ENCODE measurements at regions not wholly inside any gene's neighbourhood (a gene's known extent, or its start where the extent isn't known, plus 50 kb on each side); places are given as distances from the start of the nearest gene placed in this dataset.

DNA sequence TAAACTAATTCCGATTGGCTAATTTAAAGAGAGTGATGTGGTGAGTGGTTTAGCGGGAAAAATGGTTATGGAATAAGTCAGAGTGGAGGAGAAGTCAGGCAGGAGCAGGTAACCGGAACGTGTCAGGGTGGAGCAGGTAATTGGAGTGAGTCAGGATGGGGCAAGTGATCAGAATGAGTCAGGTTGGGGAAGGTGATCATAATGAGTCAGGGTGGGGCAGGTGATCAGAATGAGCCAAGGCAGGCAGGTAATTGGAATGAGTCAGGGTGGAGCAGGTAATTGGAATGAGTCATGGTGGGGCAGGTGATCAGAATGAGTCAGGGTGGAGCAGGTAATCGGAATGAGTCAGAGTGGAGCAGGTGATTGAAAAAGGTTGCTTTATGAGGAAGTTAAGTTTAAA, 101.4 kb downstream of the TMEM167A start (continued):
- TF ChIP-seq, protein P1, sequence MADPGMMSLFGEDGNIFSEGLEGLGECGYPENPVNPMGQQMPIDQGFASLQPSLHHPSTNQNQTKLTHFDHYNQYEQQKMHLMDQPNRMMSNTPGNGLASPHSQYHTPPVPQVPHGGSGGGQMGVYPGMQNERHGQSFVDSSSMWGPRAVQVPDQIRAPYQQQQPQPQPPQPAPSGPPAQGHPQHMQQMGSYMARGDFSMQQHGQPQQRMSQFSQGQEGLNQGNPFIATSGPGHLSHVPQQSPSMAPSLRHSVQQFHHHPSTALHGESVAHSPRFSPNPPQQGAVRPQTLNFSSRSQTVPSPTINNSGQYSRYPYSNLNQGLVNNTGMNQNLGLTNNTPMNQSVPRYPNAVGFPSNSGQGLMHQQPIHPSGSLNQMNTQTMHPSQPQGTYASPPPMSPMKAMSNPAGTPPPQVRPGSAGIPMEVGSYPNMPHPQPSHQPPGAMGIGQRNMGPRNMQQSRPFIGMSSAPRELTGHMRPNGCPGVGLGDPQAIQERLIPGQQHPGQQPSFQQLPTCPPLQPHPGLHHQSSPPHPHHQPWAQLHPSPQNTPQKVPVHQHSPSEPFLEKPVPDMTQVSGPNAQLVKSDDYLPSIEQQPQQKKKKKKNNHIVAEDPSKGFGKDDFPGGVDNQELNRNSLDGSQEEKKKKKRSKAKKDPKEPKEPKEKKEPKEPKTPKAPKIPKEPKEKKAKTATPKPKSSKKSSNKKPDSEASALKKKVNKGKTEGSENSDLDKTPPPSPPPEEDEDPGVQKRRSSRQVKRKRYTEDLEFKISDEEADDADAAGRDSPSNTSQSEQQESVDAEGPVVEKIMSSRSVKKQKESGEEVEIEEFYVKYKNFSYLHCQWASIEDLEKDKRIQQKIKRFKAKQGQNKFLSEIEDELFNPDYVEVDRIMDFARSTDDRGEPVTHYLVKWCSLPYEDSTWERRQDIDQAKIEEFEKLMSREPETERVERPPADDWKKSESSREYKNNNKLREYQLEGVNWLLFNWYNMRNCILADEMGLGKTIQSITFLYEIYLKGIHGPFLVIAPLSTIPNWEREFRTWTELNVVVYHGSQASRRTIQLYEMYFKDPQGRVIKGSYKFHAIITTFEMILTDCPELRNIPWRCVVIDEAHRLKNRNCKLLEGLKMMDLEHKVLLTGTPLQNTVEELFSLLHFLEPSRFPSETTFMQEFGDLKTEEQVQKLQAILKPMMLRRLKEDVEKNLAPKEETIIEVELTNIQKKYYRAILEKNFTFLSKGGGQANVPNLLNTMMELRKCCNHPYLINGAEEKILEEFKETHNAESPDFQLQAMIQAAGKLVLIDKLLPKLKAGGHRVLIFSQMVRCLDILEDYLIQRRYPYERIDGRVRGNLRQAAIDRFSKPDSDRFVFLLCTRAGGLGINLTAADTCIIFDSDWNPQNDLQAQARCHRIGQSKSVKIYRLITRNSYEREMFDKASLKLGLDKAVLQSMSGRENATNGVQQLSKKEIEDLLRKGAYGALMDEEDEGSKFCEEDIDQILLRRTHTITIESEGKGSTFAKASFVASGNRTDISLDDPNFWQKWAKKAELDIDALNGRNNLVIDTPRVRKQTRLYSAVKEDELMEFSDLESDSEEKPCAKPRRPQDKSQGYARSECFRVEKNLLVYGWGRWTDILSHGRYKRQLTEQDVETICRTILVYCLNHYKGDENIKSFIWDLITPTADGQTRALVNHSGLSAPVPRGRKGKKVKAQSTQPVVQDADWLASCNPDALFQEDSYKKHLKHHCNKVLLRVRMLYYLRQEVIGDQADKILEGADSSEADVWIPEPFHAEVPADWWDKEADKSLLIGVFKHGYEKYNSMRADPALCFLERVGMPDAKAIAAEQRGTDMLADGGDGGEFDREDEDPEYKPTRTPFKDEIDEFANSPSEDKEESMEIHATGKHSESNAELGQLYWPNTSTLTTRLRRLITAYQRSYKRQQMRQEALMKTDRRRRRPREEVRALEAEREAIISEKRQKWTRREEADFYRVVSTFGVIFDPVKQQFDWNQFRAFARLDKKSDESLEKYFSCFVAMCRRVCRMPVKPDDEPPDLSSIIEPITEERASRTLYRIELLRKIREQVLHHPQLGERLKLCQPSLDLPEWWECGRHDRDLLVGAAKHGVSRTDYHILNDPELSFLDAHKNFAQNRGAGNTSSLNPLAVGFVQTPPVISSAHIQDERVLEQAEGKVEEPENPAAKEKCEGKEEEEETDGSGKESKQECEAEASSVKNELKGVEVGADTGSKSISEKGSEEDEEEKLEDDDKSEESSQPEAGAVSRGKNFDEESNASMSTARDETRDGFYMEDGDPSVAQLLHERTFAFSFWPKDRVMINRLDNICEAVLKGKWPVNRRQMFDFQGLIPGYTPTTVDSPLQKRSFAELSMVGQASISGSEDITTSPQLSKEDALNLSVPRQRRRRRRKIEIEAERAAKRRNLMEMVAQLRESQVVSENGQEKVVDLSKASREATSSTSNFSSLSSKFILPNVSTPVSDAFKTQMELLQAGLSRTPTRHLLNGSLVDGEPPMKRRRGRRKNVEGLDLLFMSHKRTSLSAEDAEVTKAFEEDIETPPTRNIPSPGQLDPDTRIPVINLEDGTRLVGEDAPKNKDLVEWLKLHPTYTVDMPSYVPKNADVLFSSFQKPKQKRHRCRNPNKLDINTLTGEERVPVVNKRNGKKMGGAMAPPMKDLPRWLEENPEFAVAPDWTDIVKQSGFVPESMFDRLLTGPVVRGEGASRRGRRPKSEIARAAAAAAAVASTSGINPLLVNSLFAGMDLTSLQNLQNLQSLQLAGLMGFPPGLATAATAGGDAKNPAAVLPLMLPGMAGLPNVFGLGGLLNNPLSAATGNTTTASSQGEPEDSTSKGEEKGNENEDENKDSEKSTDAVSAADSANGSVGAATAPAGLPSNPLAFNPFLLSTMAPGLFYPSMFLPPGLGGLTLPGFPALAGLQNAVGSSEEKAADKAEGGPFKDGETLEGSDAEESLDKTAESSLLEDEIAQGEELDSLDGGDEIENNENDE (IDR thresholded peaks at IDR 0.05; ENCODE audit: insufficient replicate concordance, low read length): no peak
- TF ChIP-seq MAFK (IDR thresholded peaks at IDR 0.05; ENCODE audit: low read depth, low read length): no peak

Data from H1 (cell line).